ENCODE measurements at regions not wholly inside any gene's neighbourhood (a gene's known extent, or its start where the extent isn't known, plus 50 kb on each side); places are given as distances from the start of the nearest gene placed in this dataset.

DNA sequence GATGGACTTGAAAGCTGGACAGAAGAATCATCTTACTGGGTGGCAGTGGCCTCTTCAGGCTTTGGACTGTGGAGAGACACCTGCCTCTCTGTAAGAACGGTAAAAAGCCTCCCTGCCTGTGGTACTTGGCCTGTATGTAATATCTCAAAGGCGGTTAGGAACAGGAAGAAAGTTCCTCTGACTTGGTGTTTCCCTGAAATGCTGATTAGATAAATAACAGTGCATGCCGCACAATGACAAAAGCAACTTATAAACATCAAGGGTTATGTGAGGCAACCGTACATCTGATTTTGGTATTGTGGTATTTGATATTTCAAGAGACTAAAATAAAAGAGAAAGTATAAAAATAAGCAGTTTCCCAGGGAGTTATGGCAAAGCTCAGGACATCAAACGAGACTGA lies 92.4 kb upstream of the SORBS2 start:
- no peak for TF ChIP-seq POLR2A (IDR thresholded peaks at IDR 0.05)
- TF ChIP-seq, protein P1, sequence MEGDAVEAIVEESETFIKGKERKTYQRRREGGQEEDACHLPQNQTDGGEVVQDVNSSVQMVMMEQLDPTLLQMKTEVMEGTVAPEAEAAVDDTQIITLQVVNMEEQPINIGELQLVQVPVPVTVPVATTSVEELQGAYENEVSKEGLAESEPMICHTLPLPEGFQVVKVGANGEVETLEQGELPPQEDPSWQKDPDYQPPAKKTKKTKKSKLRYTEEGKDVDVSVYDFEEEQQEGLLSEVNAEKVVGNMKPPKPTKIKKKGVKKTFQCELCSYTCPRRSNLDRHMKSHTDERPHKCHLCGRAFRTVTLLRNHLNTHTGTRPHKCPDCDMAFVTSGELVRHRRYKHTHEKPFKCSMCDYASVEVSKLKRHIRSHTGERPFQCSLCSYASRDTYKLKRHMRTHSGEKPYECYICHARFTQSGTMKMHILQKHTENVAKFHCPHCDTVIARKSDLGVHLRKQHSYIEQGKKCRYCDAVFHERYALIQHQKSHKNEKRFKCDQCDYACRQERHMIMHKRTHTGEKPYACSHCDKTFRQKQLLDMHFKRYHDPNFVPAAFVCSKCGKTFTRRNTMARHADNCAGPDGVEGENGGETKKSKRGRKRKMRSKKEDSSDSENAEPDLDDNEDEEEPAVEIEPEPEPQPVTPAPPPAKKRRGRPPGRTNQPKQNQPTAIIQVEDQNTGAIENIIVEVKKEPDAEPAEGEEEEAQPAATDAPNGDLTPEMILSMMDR (IDR thresholded peaks at IDR 0.05) = no peak

Data from ovary (tissue), 3 donors.